HG03575 (cell line): ENCODE measurements at regions not wholly inside any gene's neighbourhood (a gene's known extent, or its start where the extent isn't known, plus 50 kb on each side); places are given as distances from the start of the nearest gene placed in this dataset.
"Not testable (repeated sequence)": the region's sequence is repeated elsewhere in the genome, so short reads cannot be mapped to it uniquely, and the experiment has no call there.

ENCODE experiments used
- ATAC-seq: cut with Tn5 transposase; IDR thresholded peaks from one replicate; pipeline ENCODE4 v1.9.1; 2021; ENCODE audit not compliant: unreplicated experiment, insufficient number of reproducible peaks, low FRiP score; ENCODE audit errors: extremely low read depth

GRCh38 chr19:37303591-37304171, 67.2 kb upstream of the ZNF527 start:
- ATAC-seq = no peak

GRCh38 chr19:37304190-37304883, 66.6 kb upstream of the ZNF527 start:
- ATAC-seq = no peak

GRCh38 chr19:37304884-37305255, 66.0 kb upstream of the ZNF527 start:
- no peak for ATAC-seq

- ATAC-seq = no peak
These were observed 64.4 kb upstream of the ZNF527 start for GRCh38 chr19:37306383-37306963.

- ATAC-seq = no peak
These were observed 60.9 kb upstream of the ZNF527 start for GRCh38 chr19:37309834-37310575.

- not testable (repeated sequence) for ATAC-seq
These were observed 58.2 kb upstream of the ZNF527 start for GRCh38 chr19:37312531-37313334.

GRCh38 chr19:37313335-37313627, 57.6 kb upstream of the ZNF527 start:
- no peak for ATAC-seq

- ATAC-seq = peak; percentile 83
These were observed 53.3 kb upstream of the ZNF527 start for GRCh38 chr19:37317403-37318209.

GRCh38 chr19:37320988-37321387, 49.9 kb upstream of the ZNF527 start:
- not testable (repeated sequence) for ATAC-seq
